H1 (cell line): ENCODE measurements at regions not wholly inside any gene's neighbourhood (a gene's known extent, or its start where the extent isn't known, plus 50 kb on each side); places are given as distances from the start of the nearest gene placed in this dataset.

Source experiments
- CTCF ChIA-PET: fragments of 300-600 bp; sonication (Branson Sonifier 250); formaldehyde crosslinking; loops from one replicate; lab custom pipeline; 2021; ENCODE audit not compliant: partially characterized antibody; lab: Charles Lee
- POLR2A ChIA-PET: fragments of 300-600 bp; sonication (Branson Sonifier 250); formaldehyde crosslinking; loops from one replicate; lab custom pipeline; 2021; ENCODE audit warnings: inconsistent platforms; ENCODE audit not compliant: partially characterized antibody; lab: Charles Lee
- DNase-seq, 2 experiments: peaks; one replicate each; pipeline versions ENCODE4 v3.0.0 to v3.0.0-alpha.2; 2010 to 2022; ENCODE audit warnings: low spot score in 2 of 2, low read depth in 1 of 2, mixed read lengths in 1 of 2
- FAIRE-seq: peaks from 2 replicates; lab custom pipeline; 2011; peaks lifted over from hg19 to GRCh38; lab: Jason Lieb, UNC
- H2AFZ ChIP-seq: 2 replicates; pipeline ENCODE4 v1.8.1; 2012; ENCODE audit warnings: low read length, inconsistent platforms
- H2AK5ac ChIP-seq: 2 replicates; pipeline ENCODE4 v1.6.1; 2013; ENCODE audit warnings: low read depth, low read length
- H2BK120ac ChIP-seq: replicated peaks from 2 replicates; pipeline ENCODE3; 2013; ENCODE audit warnings: low read depth, low read length, inconsistent platforms
- H2BK12ac ChIP-seq: 2 replicates; pipeline ENCODE4 v1.6.1; 2013; ENCODE audit warnings: low read depth, low read length
- H2BK15ac ChIP-seq: 2 replicates; pipeline ENCODE4 v1.6.1; 2013; ENCODE audit warnings: low read length
- H2BK20ac ChIP-seq: 2 replicates; pipeline ENCODE4 v1.6.1; 2013; ENCODE audit warnings: low read length
- H2BK5ac ChIP-seq: 2 replicates; pipeline ENCODE4 v1.6.1; 2013; ENCODE audit warnings: low read depth, low read length
- H3K14ac ChIP-seq: 2 replicates; pipeline ENCODE4 v1.6.1; 2013; ENCODE audit warnings: inconsistent platforms; ENCODE audit not compliant: insufficient read length
- H3K18ac ChIP-seq: 2 replicates; pipeline ENCODE4 v1.6.1; 2013; ENCODE audit warnings: low read length; ENCODE audit errors: extremely low read depth
- H3K23ac ChIP-seq: 2 replicates; pipeline ENCODE4 v1.6.1; 2013; ENCODE audit warnings: inconsistent platforms; ENCODE audit not compliant: insufficient read length
- H3K23me2 ChIP-seq: 2 replicates; pipeline ENCODE4 v1.6.1; 2013; ENCODE audit warnings: low read depth, low read length
- H3K27ac ChIP-seq: 2 replicates; pipeline ENCODE4 v1.6.1; 2011; ENCODE audit warnings: low read depth, low read length, inconsistent platforms
- H3K27me3 ChIP-seq, 4 experiments: replicated peaks in 1 of 4; 1 replicate in 1 of 4; 2 replicates in 3 of 4; pipeline versions ENCODE4 v1.6.1 to v1.8.1; 2011 to 2013; ENCODE audit warnings: low read length in 3 of 4, mild to moderate bottlenecking in 3 of 4, inconsistent platforms in 2 of 4, mixed read lengths in 2 of 4, moderate library complexity in 1 of 4; ENCODE audit not compliant: control insufficient read depth in 3 of 4, insufficient read depth in 3 of 4; ENCODE audit errors: extremely low read depth in 1 of 4
- H3K36me3 ChIP-seq, 4 experiments: 2 replicates each; pipeline versions ENCODE4 v1.6.1 to v1.8.1; 2011 to 2013; ENCODE audit warnings: mild to moderate bottlenecking in 4 of 4, low read length in 3 of 4, moderate library complexity in 2 of 4, control low read depth in 1 of 4, inconsistent platforms in 1 of 4; ENCODE audit not compliant: insufficient read depth in 4 of 4, control insufficient read depth in 2 of 4
- H3K4ac ChIP-seq: replicated peaks from 2 replicates; pipeline ENCODE3; 2013; ENCODE audit warnings: low read length, low read depth, mixed read lengths, inconsistent platforms; ENCODE audit not compliant: insufficient read length
- H3K4me1 ChIP-seq, 4 experiments: replicated peaks in 1 of 4; 1 replicate in 1 of 4; 2 replicates in 3 of 4; pipeline versions ENCODE4 v1.6.1 to v1.8.1; 2011 to 2013; ENCODE audit warnings: low read length in 3 of 4, inconsistent platforms in 2 of 4, mixed read lengths in 1 of 4; ENCODE audit not compliant: insufficient read depth in 4 of 4, control insufficient read depth in 3 of 4
- H3K4me2 ChIP-seq, 2 experiments: 2 replicates each; pipeline versions ENCODE4 v1.6.1 to v1.8.1; 2011 to 2013; ENCODE audit warnings: low read depth in 2 of 2, low read length in 2 of 2, control low read depth in 1 of 2, inconsistent platforms in 1 of 2, mild to moderate bottlenecking in 1 of 2; ENCODE audit not compliant: insufficient read depth in 1 of 2
- H3K4me3 ChIP-seq, 4 experiments: fragments of 200-600, 300-600 bp in 1 of 4; sonication (generic), shearing (Covaris generic), sonication (Bioruptor Twin) in 1 of 4; 2 replicates each; pipeline versions ENCODE4 v1.5.1 to v1.8.1; 2011 to 2016; ENCODE audit warnings: low read length in 4 of 4, low read depth in 3 of 4, control low read depth in 2 of 4, inconsistent platforms in 2 of 4, mild to moderate bottlenecking in 2 of 4, mixed read lengths in 1 of 4, moderate library complexity in 1 of 4; ENCODE audit not compliant: insufficient read depth in 2 of 4; ENCODE audit errors: extremely low read depth in 1 of 4
- H3K56ac ChIP-seq: replicated peaks from 2 replicates; pipeline ENCODE3; 2013; ENCODE audit warnings: low read depth, mild to moderate bottlenecking, mixed read lengths, low read length, inconsistent platforms; ENCODE audit not compliant: insufficient read length
- H3K79me1 ChIP-seq: 2 replicates; pipeline ENCODE4 v1.6.1; 2013; ENCODE audit warnings: low read depth, low read length, control low read depth
- H3K79me2 ChIP-seq, 2 experiments: 2 replicates each; pipeline versions ENCODE4 v1.6.1 to v1.8.1; 2012 to 2013; ENCODE audit warnings: low read length in 2 of 2, mild to moderate bottlenecking in 2 of 2, inconsistent platforms in 1 of 2; ENCODE audit not compliant: insufficient read depth in 2 of 2, control insufficient read depth in 1 of 2
- H3K9ac ChIP-seq, 4 experiments: replicated peaks in 1 of 4; 1 replicate in 1 of 4; 2 replicates in 3 of 4; pipeline versions ENCODE4 v1.6.1 to v1.8.1; 2011 to 2013; ENCODE audit warnings: low read depth in 3 of 4, low read length in 3 of 4, control low read depth in 2 of 4, mild to moderate bottlenecking in 2 of 4, moderate library complexity in 2 of 4, inconsistent platforms in 1 of 4; ENCODE audit errors: extremely low read depth in 1 of 4
- H3K9me3 ChIP-seq, 2 experiments: 2 replicates each; pipeline versions ENCODE4 v1.6.1 to v1.8.1; 2012 to 2013; ENCODE audit warnings: mild to moderate bottlenecking in 2 of 2, moderate library complexity in 2 of 2, control low read depth in 1 of 2, inconsistent platforms in 1 of 2, low read depth in 1 of 2, low read length in 1 of 2, mixed read lengths in 1 of 2; ENCODE audit not compliant: insufficient read depth in 2 of 2
- H4K20me1 ChIP-seq, 2 experiments: replicated peaks in 1 of 2; 2 replicates each; pipeline versions ENCODE3 to v1.8.1; 2011 to 2013; ENCODE audit warnings: inconsistent platforms in 2 of 2, low read length in 2 of 2, mild to moderate bottlenecking in 1 of 2; ENCODE audit not compliant: insufficient read depth in 2 of 2, control insufficient read depth in 1 of 2
- H4K5ac ChIP-seq: 2 replicates; pipeline ENCODE4 v1.6.1; 2013; ENCODE audit warnings: low read length, low read depth, mixed read lengths, inconsistent platforms; ENCODE audit not compliant: insufficient read length
- H4K8ac ChIP-seq: 2 replicates; pipeline ENCODE4 v1.8.0; 2013; ENCODE audit warnings: mild to moderate bottlenecking, moderate library complexity, low read length, inconsistent platforms; ENCODE audit not compliant: insufficient read depth; ENCODE audit errors: extremely low read depth
- H4K91ac ChIP-seq: replicated peaks from 2 replicates; pipeline ENCODE3; 2013; ENCODE audit warnings: low read length, mixed read lengths, inconsistent platforms; ENCODE audit not compliant: insufficient read length
- CHD2 ChIP-seq: IDR thresholded peaks from 2 replicates; pipeline ENCODE4 v1.6.1; 2012; ENCODE audit warnings: low read length, improper control_type of control experiment
- CTBP2 ChIP-seq: IDR thresholded peaks from 2 replicates; pipeline ENCODE4 v1.7.0; 2011; ENCODE audit warnings: borderline replicate concordance, mild to moderate bottlenecking, moderate library complexity, mixed read lengths, low read length; ENCODE audit not compliant: insufficient read depth, insufficient read length
- CTCF ChIP-seq, 3 experiments: IDR thresholded peaks; 1 replicate in 2 of 3; 2 replicates in 1 of 3; pipeline versions ENCODE4 v1.5.1 to v1.6.1; 2011; ENCODE audit warnings: low read length in 3 of 3, mild to moderate bottlenecking in 3 of 3, inconsistent platforms in 2 of 3, low read depth in 1 of 3, moderate library complexity in 1 of 3; ENCODE audit not compliant: insufficient read depth in 1 of 3; ENCODE audit errors: control extremely low read depth in 1 of 3
- JUND ChIP-seq: IDR thresholded peaks from 2 replicates; pipeline ENCODE4 v1.6.1; 2011; ENCODE audit warnings: mild to moderate bottlenecking, improper control_type of control experiment, low read length
- MAFK ChIP-seq: IDR thresholded peaks from 2 replicates; pipeline ENCODE4 v1.6.1; 2012; ENCODE audit warnings: low read depth, mild to moderate bottlenecking, improper control_type of control experiment, low read length
- NRF1 ChIP-seq: IDR thresholded peaks from 2 replicates; pipeline ENCODE4 v1.6.1; 2011; ENCODE audit warnings: mild to moderate bottlenecking, low read depth, low read length, improper control_type of control experiment
- POLR2AphosphoS5 ChIP-seq: IDR thresholded peaks from 2 replicates; pipeline ENCODE4 v1.6.1; 2011; ENCODE audit warnings: low read depth, low read length
- SIRT6 ChIP-seq: IDR thresholded peaks from one replicate; pipeline ENCODE4 v1.7.1; 2012; ENCODE audit warnings: low read length, inconsistent platforms
- TAF7 ChIP-seq: optimal IDR thresholded peaks from 2 replicates; pipeline ENCODE3; 2011; ENCODE audit warnings: low read depth, mild to moderate bottlenecking, inconsistent platforms, low read length, moderate library complexity, borderline replicate concordance
- TCF12 ChIP-seq: IDR thresholded peaks from 2 replicates; pipeline ENCODE4 v1.6.1; 2011; ENCODE audit warnings: low read depth, mild to moderate bottlenecking, low read length
- whole genome bisulfite sequencing, 2 experiments: shearing (Covaris generic) in 1 of 2; methylation state at CpG; one replicate each; pipeline versions ENCODE4 v1.1.6 to v1.1.7; 2013 to 2015; ENCODE audit warnings: low lambda C conversion rate in 2 of 2, mixed read lengths in 2 of 2, inconsistent platforms in 1 of 2, low coverage in 1 of 2, missing lambda C conversion rate in 1 of 2; ENCODE audit not compliant: insufficient replicate concordance in 2 of 2, insufficient coverage in 1 of 2, insufficient read length in 1 of 2; ENCODE audit errors: extremely low coverage in 1 of 2, missing lambda C conversion rate in 1 of 2; 5-methylcytosine and 5-hydroxymethylcytosine counted together

- FAIRE-seq (no peak), DNase-seq (no peak)
- no peak overlapping the region for H4K8ac ChIP-seq
- no peak overlapping the region for H3K4me3 ChIP-seq
- no peaks in the 10 kb centered on the region for H3K79me1 ChIP-seq
- no peak overlapping the region for H3K9ac ChIP-seq
- H3K27me3 ChIP-seq: no peaks in the 10 kb centered on the region
- H3K56ac ChIP-seq: no peak overlapping the region
- no peak overlapping the region for H2AFZ ChIP-seq
- no peaks in the 10 kb centered on the region for H4K20me1 ChIP-seq
- H3K23me2 ChIP-seq: no peaks in the 10 kb centered on the region
- no peak overlapping the region for H2BK5ac ChIP-seq
- no peak overlapping the region for H2BK12ac ChIP-seq
- H2BK120ac ChIP-seq: no peak overlapping the region
- H4K91ac ChIP-seq: no peak overlapping the region
- H3K18ac ChIP-seq: no peak overlapping the region
- no peaks in the 10 kb centered on the region for H3K9me3 ChIP-seq
- no peak overlapping the region for H3K23ac ChIP-seq
- CTCF ChIA-PET: interaction anchor here (1.2 kb wide), 1 partner anchor 30 kb away, joined by 3 read pairs; no protein-coding TSS in a partner anchor
- POLR2A ChIA-PET: no interaction called here
- H3K4me1 ChIP-seq: no peaks in the 10 kb centered on the region
- H3K27ac ChIP-seq: no peak overlapping the region
- no peaks in the 10 kb centered on the region for H3K79me2 ChIP-seq
- H3K36me3 ChIP-seq: no peaks in the 10 kb centered on the region
- no peak overlapping the region for H2BK15ac ChIP-seq
- no peak overlapping the region for H3K4me2 ChIP-seq
- WGBS, 2 experiments: 68% methylated on average over 4 of the region's 4 CpGs; no CpG with 5 or more reads in 1 of the 2 experiments
- no peak overlapping the region for H3K14ac ChIP-seq
- H4K5ac ChIP-seq: no peak overlapping the region
- H3K4ac ChIP-seq: no peak overlapping the region
- no peak overlapping the region for H2BK20ac ChIP-seq
- H2AK5ac ChIP-seq: no peak overlapping the region
- no peak for TF ChIP-seq CTCF (IDR thresholded peaks at IDR 0.05; ENCODE audit: control extremely low read depth in 1 of 3, insufficient read depth in 1 of 3, low read depth in 1 of 3, low read length in 3 of 3)
- TF ChIP-seq TCF12: no peak
- no peak for TF ChIP-seq NRF1
- no peak for TF ChIP-seq TAF7
- TF ChIP-seq MAFK: no peak
- no peak for TF ChIP-seq SIRT6
- no peak for TF ChIP-seq POLR2AphosphoS5
- no peak for TF ChIP-seq CHD2
- no peak for TF ChIP-seq CTBP2
- TF ChIP-seq JUND: no peak
Measured at GRCh38 chr6:88545991-88546390, 379.8 kb upstream of the CNR1 start.
